ENCODE measurements at regions not wholly inside any gene's neighbourhood (a gene's known extent, or its start where the extent isn't known, plus 50 kb on each side); places are given as distances from the start of the nearest gene placed in this dataset.
"Not testable (repeated sequence)": the region's sequence is repeated elsewhere in the genome, so short reads cannot be mapped to it uniquely, and the experiment has no call there.

DNA sequence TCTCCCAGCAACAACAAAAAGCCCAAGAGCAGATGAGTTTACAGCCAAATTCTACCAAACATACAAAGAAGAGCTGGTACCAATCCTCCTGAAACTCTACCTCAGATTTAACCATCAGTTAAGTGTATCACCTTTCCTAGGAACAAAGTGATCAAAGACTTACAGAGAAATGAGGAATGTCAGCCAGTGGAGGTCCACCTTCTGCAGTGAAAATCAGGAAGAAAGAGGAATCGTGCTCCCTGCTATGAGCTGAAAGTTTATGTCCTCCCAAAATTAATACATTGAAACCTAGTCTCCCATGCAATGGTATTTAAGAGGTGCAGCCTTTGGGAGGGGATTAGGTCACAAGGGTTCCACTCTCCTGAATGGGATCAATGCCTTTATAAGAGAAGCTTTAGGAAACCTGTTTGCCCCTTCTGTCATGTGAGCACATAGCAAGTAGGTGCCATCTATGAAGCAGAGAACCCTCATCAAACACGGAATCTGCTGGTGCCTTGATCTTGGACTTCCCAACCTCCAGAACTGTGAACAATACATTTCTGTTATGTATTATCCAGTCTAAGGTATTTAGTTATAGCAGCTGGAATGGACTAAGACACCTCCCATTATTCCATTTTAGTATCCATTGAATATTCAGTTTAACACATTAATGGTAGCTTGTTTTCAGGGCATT lies 139.0 kb upstream of the FZD8 start:
- Histone ChIP-seq H3K36me3 (no peaks in the 10 kb centered on the region), H3K4me1 (peaks cover 2 to 9% (median 6%) of the 10 kb centered on the region in 4 donors), H3K4me3 (no peak overlapping the region), H3K9me3 (no peaks in the 10 kb centered on the region), H3K27ac (no peak overlapping the region), H3K27me3 (no peaks in the 10 kb centered on the region)
- no peak for TF ChIP-seq POLR2A (IDR thresholded peaks at IDR 0.05)
- no peak for TF ChIP-seq POLR2AphosphoS5 (IDR thresholded peaks at IDR 0.05)
- TF ChIP-seq, protein P1, sequence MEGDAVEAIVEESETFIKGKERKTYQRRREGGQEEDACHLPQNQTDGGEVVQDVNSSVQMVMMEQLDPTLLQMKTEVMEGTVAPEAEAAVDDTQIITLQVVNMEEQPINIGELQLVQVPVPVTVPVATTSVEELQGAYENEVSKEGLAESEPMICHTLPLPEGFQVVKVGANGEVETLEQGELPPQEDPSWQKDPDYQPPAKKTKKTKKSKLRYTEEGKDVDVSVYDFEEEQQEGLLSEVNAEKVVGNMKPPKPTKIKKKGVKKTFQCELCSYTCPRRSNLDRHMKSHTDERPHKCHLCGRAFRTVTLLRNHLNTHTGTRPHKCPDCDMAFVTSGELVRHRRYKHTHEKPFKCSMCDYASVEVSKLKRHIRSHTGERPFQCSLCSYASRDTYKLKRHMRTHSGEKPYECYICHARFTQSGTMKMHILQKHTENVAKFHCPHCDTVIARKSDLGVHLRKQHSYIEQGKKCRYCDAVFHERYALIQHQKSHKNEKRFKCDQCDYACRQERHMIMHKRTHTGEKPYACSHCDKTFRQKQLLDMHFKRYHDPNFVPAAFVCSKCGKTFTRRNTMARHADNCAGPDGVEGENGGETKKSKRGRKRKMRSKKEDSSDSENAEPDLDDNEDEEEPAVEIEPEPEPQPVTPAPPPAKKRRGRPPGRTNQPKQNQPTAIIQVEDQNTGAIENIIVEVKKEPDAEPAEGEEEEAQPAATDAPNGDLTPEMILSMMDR (IDR thresholded peaks at IDR 0.05): no peak
- TF ChIP-seq EP300 (IDR thresholded peaks at IDR 0.05): no peak
- intact Hi-C loops (cut with DNase I): no loop called here
- WGBS, 2 donors: 87 to 96% methylated on average over 2 of the region's 2 CpGs
- DNase-seq: no peak

DNA sequence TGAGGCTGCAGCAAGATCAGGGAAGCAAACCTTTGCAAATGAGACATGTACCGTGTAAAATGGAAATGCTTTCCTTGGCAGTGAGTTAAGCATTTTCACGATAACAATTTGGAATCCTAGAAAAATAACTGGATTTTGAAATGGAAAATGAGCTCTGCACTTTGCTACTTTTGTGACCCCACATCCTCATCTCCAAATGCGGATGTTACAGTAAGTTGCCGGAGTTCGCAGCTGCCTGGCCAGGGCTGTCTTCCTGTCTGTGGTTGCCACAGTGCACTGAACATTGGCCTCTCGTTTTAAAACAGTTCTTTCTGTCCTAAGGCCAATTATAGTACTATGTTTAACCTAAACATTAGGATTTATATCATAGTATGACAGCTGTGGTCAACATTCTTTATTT lies 136.2 kb upstream of the FZD8 start:
- Histone ChIP-seq H3K4me1 (peaks cover 1 to 3% (median 2%) of the 10 kb centered on the region in 4 donors), H3K9me3 (no peaks in the 10 kb centered on the region), H3K4me3 (no peak overlapping the region), H3K27ac (no peak overlapping the region), H3K36me3 (no peaks in the 10 kb centered on the region), H3K27me3 (no peaks in the 10 kb centered on the region)
- intact Hi-C loops (cut with DNase I): no loop called here
- DNase-seq: no peak
- WGBS, 2 donors: 39 to 81% methylated on average over 6 of the region's 6 CpGs
- TF ChIP-seq POLR2AphosphoS5 (IDR thresholded peaks at IDR 0.05): no peak
- TF ChIP-seq, protein P1 (IDR thresholded peaks at IDR 0.05): no peak
- no peak for TF ChIP-seq POLR2A (IDR thresholded peaks at IDR 0.05)
- TF ChIP-seq EP300 (IDR thresholded peaks at IDR 0.05): no peak

DNA sequence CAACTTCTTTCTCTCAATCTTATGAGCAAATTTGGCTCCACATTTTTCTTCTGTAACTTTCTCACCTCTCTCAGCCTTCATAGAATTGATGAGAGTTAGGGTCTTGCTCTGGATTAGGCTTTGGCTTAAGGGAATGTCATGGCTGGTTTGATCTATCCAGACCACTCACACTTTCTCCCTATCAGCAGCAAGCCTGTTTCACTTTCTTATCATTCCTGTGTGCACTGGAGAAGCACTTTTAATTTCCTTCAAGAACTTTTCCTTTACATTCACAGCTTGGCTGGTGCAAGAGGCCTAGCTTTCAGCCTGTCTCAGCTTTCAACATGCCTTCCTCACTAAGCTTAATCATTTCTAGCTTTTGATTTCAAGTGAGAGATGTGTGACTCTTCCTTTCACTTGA lies 134.5 kb upstream of the FZD8 start:
- H3K36me3 ChIP-seq; H3K4me3 ChIP-seq; intact Hi-C loops (cut with DNase I); H3K27ac ChIP-seq; H3K4me1 ChIP-seq; DNase-seq; H3K27me3 ChIP-seq; H3K9me3 ChIP-seq: not testable (repeated sequence)

DNA sequence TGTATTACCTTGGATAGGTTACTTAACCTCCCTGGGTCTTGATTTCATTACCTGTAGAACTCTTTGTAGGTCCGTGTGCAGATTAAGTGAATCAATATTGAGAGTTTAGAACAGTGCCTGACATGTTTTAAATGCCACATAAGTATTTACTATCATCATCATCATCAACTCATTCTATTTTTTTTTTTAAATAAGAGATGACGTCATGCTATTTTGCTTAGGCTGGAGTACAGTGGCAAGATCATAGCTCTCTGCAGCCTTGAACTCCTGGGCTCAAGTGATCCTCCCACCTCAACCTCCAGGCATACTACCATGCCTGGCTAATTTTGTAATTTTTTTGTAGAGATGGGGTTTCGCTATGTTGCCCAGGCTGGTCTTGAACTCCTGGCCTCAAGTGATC lies 132.0 kb upstream of the FZD8 start:
- TF ChIP-seq POLR2A (IDR thresholded peaks at IDR 0.05) (no peak), POLR2AphosphoS5 (IDR thresholded peaks at IDR 0.05) (no peak), EP300 (IDR thresholded peaks at IDR 0.05) (no peak)
- TF ChIP-seq, protein P1 (IDR thresholded peaks at IDR 0.05): no peak
- Histone ChIP-seq H3K36me3 (no peaks in the 10 kb centered on the region), H3K27me3 (no peaks in the 10 kb centered on the region), H3K4me1 (peaks cover 0 to 7% (median 4%) of the 10 kb centered on the region in 4 donors), H3K4me3 (no peak overlapping the region), H3K27ac (no peak overlapping the region), H3K9me3 (no peaks in the 10 kb centered on the region)
- WGBS, 2 donors: 94% methylated on average over 3 of the region's 3 CpGs
- intact Hi-C loops (cut with DNase I): no loop called here
- no peak for DNase-seq

DNA sequence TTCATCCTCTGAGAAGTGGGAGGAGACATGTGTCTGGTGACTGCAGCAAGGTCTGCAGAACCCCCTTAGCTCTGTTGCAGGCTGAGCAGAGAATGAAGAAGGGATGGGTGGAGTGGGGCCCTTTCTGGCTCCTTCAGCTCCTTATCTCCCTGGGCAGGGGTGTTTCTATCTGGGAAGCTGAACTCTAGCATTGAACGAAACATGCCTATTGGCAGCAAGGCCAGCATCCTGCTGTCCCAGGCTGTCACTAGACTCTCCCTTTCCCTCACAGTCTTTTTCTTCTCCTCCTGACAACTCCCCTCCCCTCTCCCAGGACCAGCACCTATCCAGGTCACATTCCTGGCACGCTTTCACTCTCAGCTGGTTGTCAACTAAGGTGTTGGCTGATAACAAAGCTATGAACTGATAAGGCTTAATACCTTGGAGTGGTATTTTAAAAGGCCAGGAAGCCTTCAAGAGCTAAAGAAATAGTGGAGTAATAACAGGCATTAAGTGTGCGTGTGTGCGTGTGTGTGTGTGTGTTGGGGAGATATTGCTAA lies 128.8 kb upstream of the FZD8 start:
- Histone ChIP-seq H3K36me3 (no peaks in the 10 kb centered on the region), H3K9me3 (no peaks in the 10 kb centered on the region), H3K27me3 (no peaks in the 10 kb centered on the region), H3K4me3 (no peak overlapping the region), H3K4me1 (peaks cover 0 to 7% (median 4%) of the 10 kb centered on the region in 4 donors), H3K27ac (no peak overlapping the region)
- intact Hi-C loops (cut with DNase I): no loop called here
- 26 to 70% methylated on average over 4 of the region's 4 CpGs for WGBS, 2 donors
- TF ChIP-seq, protein P1 (IDR thresholded peaks at IDR 0.05): no peak
- TF ChIP-seq POLR2A (IDR thresholded peaks at IDR 0.05): no peak
- no peak for TF ChIP-seq EP300 (IDR thresholded peaks at IDR 0.05)
- TF ChIP-seq POLR2AphosphoS5 (IDR thresholded peaks at IDR 0.05): no peak
- no peak for DNase-seq
